ENCODE measurements at regions not wholly inside any gene's neighbourhood (a gene's known extent, or its start where the extent isn't known, plus 50 kb on each side); places are given as distances from the start of the nearest gene placed in this dataset.

GRCh38 chr20:21577551-21577950, 63.7 kb upstream of the NKX2-2 start:
- no peak for DNase-seq (ENCODE audit: low read depth in 3 of 3)

- no peak for DNase-seq (ENCODE audit: low read depth in 3 of 3)
Observed at GRCh38 chr20:21575981-21576740, 62.3 kb upstream of the NKX2-2 start.

- no peak for DNase-seq (ENCODE audit: low read depth in 3 of 3)
Observed at GRCh38 chr20:21575167-21575566, 61.3 kb upstream of the NKX2-2 start.

GRCh38 chr20:21574443-21574842, 60.6 kb upstream of the NKX2-2 start:
- DNase-seq (ENCODE audit: low read depth in 3 of 3): no peak

- DNase-seq (ENCODE audit: low read depth in 3 of 3): no peak
Observed at GRCh38 chr20:21573259-21573658, 59.4 kb upstream of the NKX2-2 start.

- no peak for DNase-seq (ENCODE audit: low read depth in 3 of 3)
Observed at GRCh38 chr20:21571841-21572690, 58.2 kb upstream of the NKX2-2 start.

- DNase-seq (ENCODE audit: low read depth in 3 of 3): no peak
Observed at GRCh38 chr20:21570285-21570992, 56.6 kb upstream of the NKX2-2 start.

- no peak for DNase-seq (ENCODE audit: low read depth in 3 of 3)
Observed at GRCh38 chr20:21569586-21569985, 55.7 kb upstream of the NKX2-2 start.

GRCh38 chr20:21564127-21564773, 50.4 kb upstream of the NKX2-2 start:
- DNase-seq (ENCODE audit: low read depth in 3 of 3): no peak

All from stimulated activated CD4-positive, alpha-beta T cell treated with anti-CD3 and anti-CD28 coated beads, TNF-alpha, amount 100 ng/mL, for 4 hours (primary cell).